RWPE1 (cell line): ENCODE measurements at regions not wholly inside any gene's neighbourhood (a gene's known extent, or its start where the extent isn't known, plus 50 kb on each side); places are given as distances from the start of the nearest gene placed in this dataset.

ENCODE experiments used
- CTCF ChIA-PET: fragments of 350-600 bp; sonication (Branson Sonifier 250); formaldehyde crosslinking; extraction: SDS; loops from one replicate; lab custom pipeline; 2021; lab: Yijun Ruan, JAX
- POLR2A ChIA-PET: fragments of 400-600 bp; formaldehyde crosslinking; extraction: SDS; loops from one replicate; lab custom pipeline; 2020; ENCODE audit warnings: antibody characterized with exemption; ENCODE audit not compliant: low non-redundant PET; lab: Yijun Ruan, JAX
- DNase-seq: peaks from one replicate; pipeline ENCODE4 v3.0.0; 2012; ENCODE audit warnings: low spot score
- H3K27ac ChIP-seq: fragments of 450-650 bp; 2 replicates; pipeline ENCODE4 v1.5.1; 2017
- CTCF ChIP-seq: fragments of 450-650 bp; conservative IDR thresholded peaks from 2 replicates; pipeline ENCODE4 v1.5.1; 2017; ENCODE audit warnings: low read depth, mild to moderate bottlenecking

- ChIA-PET POLR2A (no interaction called here), CTCF (interaction anchor here (0.5 kb wide), 1 partner anchor 489 kb away, joined by 3 read pairs; no protein-coding TSS in a partner anchor)
- H3K27ac ChIP-seq, result no peak overlapping the region
- no peak for DNase-seq
- no peak for TF ChIP-seq CTCF
Observed at GRCh38 chr3:124140746-124141145, 148.8 kb upstream of the ROPN1 start.

- DNase-seq, result no peak
- POLR2A ChIA-PET, result no interaction called here
- CTCF ChIA-PET, result interaction anchor here (0.6 kb wide), 1 partner anchor 148 kb away, joined by 4 read pairs; no protein-coding TSS in a partner anchor
Observed at GRCh38 chr3:124142389-124142970, 150.6 kb upstream of the ROPN1 start.

GRCh38 chr3:124143047-124143446, 151.1 kb upstream of the ROPN1 start:
- CTCF ChIA-PET, result no interaction called here

More at GRCh38 chr3:124142389-124142970, 150.6 kb upstream of the ROPN1 start:
- no peak for TF ChIP-seq CTCF
- H3K27ac ChIP-seq, result no peak overlapping the region

GRCh38 chr3:124144035-124144814, 152.3 kb upstream of the ROPN1 start:
- no peak for TF ChIP-seq CTCF
- no peak for DNase-seq
- ChIA-PET CTCF (no interaction called here), POLR2A (interaction anchor here (0.6 kb wide), 1 partner anchor 757 kb away, joined by 3 read pairs; no protein-coding TSS in a partner anchor)
- no peak overlapping the region for H3K27ac ChIP-seq

More at GRCh38 chr3:124143047-124143446, 151.1 kb upstream of the ROPN1 start:
- POLR2A ChIA-PET, result no interaction called here
- no peak for TF ChIP-seq CTCF
- no peak overlapping the region for H3K27ac ChIP-seq
- DNase-seq, result no peak

- ChIA-PET CTCF (no interaction called here), POLR2A (no interaction called here)
- no peak for DNase-seq
- H3K27ac ChIP-seq, result no peak overlapping the region
- TF ChIP-seq CTCF, result no peak
Observed at GRCh38 chr3:124147429-124147828, 155.5 kb upstream of the ROPN1 start.

- no peak for TF ChIP-seq CTCF
- ChIA-PET CTCF (no interaction called here), POLR2A (no interaction called here)
- DNase-seq, result no peak
- H3K27ac ChIP-seq, result no peak overlapping the region
Observed at GRCh38 chr3:124147946-124148345, 156.0 kb upstream of the ROPN1 start.
